GM21390 (cell line): ENCODE measurements at regions not wholly inside any gene's neighbourhood (a gene's known extent, or its start where the extent isn't known, plus 50 kb on each side); places are given as distances from the start of the nearest gene placed in this dataset.

ENCODE experiments used
- ATAC-seq: cut with Tn5 transposase; IDR thresholded peaks from one replicate; pipeline ENCODE4 v1.9.1; 2021; ENCODE audit not compliant: unreplicated experiment

GRCh38 chr16:86766700-86767099, 188.4 kb downstream of the FOXL1 start:
- ATAC-seq: no peak

GRCh38 chr16:86768228-86768791, 190.0 kb downstream of the FOXL1 start:
- ATAC-seq: no peak

- no peak for ATAC-seq
Observed at GRCh38 chr16:86768999-86769398, 190.7 kb downstream of the FOXL1 start.

- no peak for ATAC-seq
Observed at GRCh38 chr16:86771506-86772460, 193.4 kb downstream of the FOXL1 start.

GRCh38 chr16:86772671-86773353, 194.5 kb downstream of the FOXL1 start:
- no peak for ATAC-seq

- ATAC-seq: no peak
Observed at GRCh38 chr16:86773354-86773715, 195.0 kb downstream of the FOXL1 start.

GRCh38 chr16:86774931-86775330, 196.6 kb downstream of the FOXL1 start:
- no peak for ATAC-seq

GRCh38 chr16:86775511-86775921, 197.2 kb downstream of the FOXL1 start:
- ATAC-seq: no peak

- no peak for ATAC-seq
Observed at GRCh38 chr16:86777381-86777946, 199.1 kb downstream of the FOXL1 start.

- no peak for ATAC-seq
Observed at GRCh38 chr16:86778108-86778745, 199.9 kb downstream of the FOXL1 start.

GRCh38 chr16:86778978-86779377, 200.6 kb downstream of the FOXL1 start:
- no peak for ATAC-seq

GRCh38 chr16:86781046-86781445, 202.7 kb downstream of the FOXL1 start:
- ATAC-seq: no peak

- ATAC-seq: no peak
Observed at GRCh38 chr16:86783636-86784626, 205.6 kb downstream of the FOXL1 start.

GRCh38 chr16:86786338-86786737, 208.0 kb downstream of the FOXL1 start:
- no peak for ATAC-seq

GRCh38 chr16:86786994-86787393, 208.6 kb downstream of the FOXL1 start:
- ATAC-seq: no peak

- no peak for ATAC-seq
Observed at GRCh38 chr16:86787538-86787937, 209.2 kb downstream of the FOXL1 start.

GRCh38 chr16:86789621-86790051, 211.3 kb downstream of the FOXL1 start:
- no peak for ATAC-seq

- no peak for ATAC-seq
Observed at GRCh38 chr16:86791287-86792035, 213.1 kb downstream of the FOXL1 start.

- no peak for ATAC-seq
Observed at GRCh38 chr16:86794216-86794864, 216.0 kb downstream of the FOXL1 start.
